SK-MEL-5 (cell line): ENCODE measurements at regions not wholly inside any gene's neighbourhood (a gene's known extent, or its start where the extent isn't known, plus 50 kb on each side); places are given as distances from the start of the nearest gene placed in this dataset.
"Not testable (repeated sequence)": the region's sequence is repeated elsewhere in the genome, so short reads cannot be mapped to it uniquely, and the experiment has no call there.

Experiments used
- DNase-seq: peaks from one replicate; pipeline ENCODE4 v3.0.0-alpha.2; 2016; ENCODE audit warnings: low read depth, low spot score
- in situ Hi-C: cut with HindIII; loops from 2 replicates; pipeline ENCODE4 v1.10.0; 2016; ENCODE audit warnings: low sequenced_read_pairs, high pct_unique_total_duplicates, low pct_unique_long_range_greater_than_20kb

DNA sequence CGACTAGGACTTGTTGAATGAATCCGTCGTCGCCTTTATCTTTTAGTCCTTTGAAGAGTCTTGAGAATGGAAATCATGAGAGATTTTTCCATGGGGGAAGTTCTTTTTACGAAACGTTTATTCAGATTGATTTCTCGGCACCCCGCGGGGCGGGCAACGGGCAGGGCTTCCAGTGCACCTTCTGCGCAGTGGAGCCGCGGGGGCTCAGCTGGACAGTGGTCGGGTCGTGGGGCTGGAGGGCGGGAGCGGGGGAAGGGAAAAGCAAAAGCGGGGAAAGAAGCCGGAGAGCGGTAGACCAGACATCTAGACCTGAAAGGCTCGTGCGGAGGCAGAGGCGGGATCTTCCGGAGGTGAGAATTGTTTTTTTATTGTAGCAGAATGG, 103.0 kb downstream of the NBPF11 start:
- DNase-seq, in situ Hi-C loops: not testable (repeated sequence)

GRCh38 chr1:148048423-148049114, 103.5 kb downstream of the NBPF11 start:
- DNase-seq = peak; percentile 14
- in situ Hi-C loops = not testable (repeated sequence)

DNA sequence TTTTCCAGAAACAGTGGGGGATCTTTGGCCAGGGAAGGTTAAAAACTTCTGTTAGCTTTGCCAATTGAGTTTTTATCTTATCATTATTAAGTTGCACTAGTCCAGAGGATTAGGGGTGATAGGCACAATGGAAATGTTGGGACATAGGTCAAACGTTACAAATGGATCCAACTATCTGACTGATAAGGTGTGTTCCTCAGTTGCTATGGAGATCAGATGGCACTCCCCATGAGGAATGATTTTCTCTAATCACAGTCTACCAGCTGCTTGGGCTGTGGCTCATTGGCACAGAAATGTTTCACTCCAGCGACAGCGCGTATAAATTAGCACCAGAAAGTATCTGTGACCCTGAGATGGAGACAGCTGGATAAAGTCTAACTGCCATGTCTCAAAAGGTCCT, 106.2 kb downstream of the NBPF11 start:
- in situ Hi-C loops, DNase-seq: not testable (repeated sequence)

DNA sequence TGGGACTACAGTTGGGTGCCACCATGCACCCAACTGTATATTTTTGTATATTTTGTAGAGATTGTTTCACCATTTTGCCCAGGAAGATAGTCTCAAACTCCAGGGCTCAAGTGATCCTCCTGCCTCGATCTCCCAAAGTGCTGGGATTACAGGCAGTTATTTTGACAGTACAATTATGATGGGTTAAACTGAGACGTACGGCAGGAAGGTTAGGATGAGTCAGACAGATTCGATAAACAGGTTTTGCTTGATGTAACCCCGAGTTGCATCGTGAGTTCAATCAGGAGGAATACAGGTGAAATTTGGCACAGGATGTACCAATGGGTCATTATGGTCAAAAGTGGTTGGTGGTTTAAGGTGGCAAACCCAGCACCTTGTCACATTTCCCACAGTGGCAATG, 107.6 kb downstream of the NBPF11 start:
- DNase-seq, in situ Hi-C loops: not testable (repeated sequence)
